ENCODE measurements at regions not wholly inside any gene's neighbourhood (a gene's known extent, or its start where the extent isn't known, plus 50 kb on each side); places are given as distances from the start of the nearest gene placed in this dataset.

DNA sequence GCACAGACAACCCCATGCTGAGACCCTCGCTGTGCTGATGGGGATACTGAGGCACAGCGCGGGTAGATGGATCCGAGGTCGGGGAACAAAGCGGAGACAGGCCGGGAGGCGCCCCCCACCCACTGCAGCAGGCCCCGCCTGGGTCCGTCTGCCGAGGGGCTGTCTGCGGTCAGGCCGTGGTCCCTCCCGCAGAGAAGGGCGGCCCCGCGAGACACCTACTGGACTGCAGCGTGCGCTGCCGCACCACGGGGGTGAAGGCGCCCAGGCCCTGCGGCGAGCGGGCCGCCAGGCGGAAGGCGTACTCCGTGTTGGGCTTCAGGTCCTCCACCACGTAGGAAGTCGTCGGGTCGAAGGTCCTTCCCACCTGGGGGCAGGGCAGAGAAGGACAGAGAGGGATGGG, 101.9 kb downstream of the PTPRS start:
- TF ChIP-seq, protein P1, sequence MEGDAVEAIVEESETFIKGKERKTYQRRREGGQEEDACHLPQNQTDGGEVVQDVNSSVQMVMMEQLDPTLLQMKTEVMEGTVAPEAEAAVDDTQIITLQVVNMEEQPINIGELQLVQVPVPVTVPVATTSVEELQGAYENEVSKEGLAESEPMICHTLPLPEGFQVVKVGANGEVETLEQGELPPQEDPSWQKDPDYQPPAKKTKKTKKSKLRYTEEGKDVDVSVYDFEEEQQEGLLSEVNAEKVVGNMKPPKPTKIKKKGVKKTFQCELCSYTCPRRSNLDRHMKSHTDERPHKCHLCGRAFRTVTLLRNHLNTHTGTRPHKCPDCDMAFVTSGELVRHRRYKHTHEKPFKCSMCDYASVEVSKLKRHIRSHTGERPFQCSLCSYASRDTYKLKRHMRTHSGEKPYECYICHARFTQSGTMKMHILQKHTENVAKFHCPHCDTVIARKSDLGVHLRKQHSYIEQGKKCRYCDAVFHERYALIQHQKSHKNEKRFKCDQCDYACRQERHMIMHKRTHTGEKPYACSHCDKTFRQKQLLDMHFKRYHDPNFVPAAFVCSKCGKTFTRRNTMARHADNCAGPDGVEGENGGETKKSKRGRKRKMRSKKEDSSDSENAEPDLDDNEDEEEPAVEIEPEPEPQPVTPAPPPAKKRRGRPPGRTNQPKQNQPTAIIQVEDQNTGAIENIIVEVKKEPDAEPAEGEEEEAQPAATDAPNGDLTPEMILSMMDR (IDR thresholded peaks at IDR 0.05) = no peak
- no peak for TF ChIP-seq EP300 (IDR thresholded peaks at IDR 0.05; ENCODE audit: borderline replicate concordance in 1 of 2, low read depth in 1 of 2, low read length in 1 of 2)
- no peak for TF ChIP-seq POLR2AphosphoS5 (IDR thresholded peaks at IDR 0.05; ENCODE audit: low read depth, low read length)
- TF ChIP-seq SMC3 (IDR thresholded peaks at IDR 0.05; ENCODE audit: low read depth, low read length) = no peak
- TF ChIP-seq GABPA (IDR thresholded peaks at IDR 0.05; ENCODE audit: low read depth) = no peak
- TF ChIP-seq, protein P2, sequence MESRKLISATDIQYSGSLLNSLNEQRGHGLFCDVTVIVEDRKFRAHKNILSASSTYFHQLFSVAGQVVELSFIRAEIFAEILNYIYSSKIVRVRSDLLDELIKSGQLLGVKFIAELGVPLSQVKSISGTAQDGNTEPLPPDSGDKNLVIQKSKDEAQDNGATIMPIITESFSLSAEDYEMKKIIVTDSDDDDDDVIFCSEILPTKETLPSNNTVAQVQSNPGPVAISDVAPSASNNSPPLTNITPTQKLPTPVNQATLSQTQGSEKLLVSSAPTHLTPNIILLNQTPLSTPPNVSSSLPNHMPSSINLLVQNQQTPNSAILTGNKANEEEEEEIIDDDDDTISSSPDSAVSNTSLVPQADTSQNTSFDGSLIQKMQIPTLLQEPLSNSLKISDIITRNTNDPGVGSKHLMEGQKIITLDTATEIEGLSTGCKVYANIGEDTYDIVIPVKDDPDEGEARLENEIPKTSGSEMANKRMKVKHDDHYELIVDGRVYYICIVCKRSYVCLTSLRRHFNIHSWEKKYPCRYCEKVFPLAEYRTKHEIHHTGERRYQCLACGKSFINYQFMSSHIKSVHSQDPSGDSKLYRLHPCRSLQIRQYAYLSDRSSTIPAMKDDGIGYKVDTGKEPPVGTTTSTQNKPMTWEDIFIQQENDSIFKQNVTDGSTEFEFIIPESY (IDR thresholded peaks at IDR 0.05; ENCODE audit: borderline replicate concordance, low read depth) = no peak
- no peak for TF ChIP-seq EZH2phosphoT487 (IDR thresholded peaks at IDR 0.05; ENCODE audit: borderline replicate concordance, low read depth)
- TF ChIP-seq CHD2 (IDR thresholded peaks at IDR 0.05; ENCODE audit: low read length, partially characterized antibody) = no peak
- no peak for TF ChIP-seq NFIC (IDR thresholded peaks at IDR 0.05; ENCODE audit: borderline replicate concordance)
- TF ChIP-seq TCF12 (IDR thresholded peaks at IDR 0.05) = no peak

Data from SK-N-SH (cell line).